Inflammatory macrophage (primary cell): ENCODE measurements at regions not wholly inside any gene's neighbourhood (a gene's known extent, or its start where the extent isn't known, plus 50 kb on each side); places are given as distances from the start of the nearest gene placed in this dataset.
A peak's percentile ranks its signal among the peaks of the same experiment; 100 is the strongest.
"Not testable (repeated sequence)": the region's sequence is repeated elsewhere in the genome, so short reads cannot be mapped to it uniquely, and the experiment has no call there.

Experiments
- DNase-seq, 2 donors: peaks; one replicate each; pipeline ENCODE4 v3.0.0-alpha.2; 2020 to 2022

DNA sequence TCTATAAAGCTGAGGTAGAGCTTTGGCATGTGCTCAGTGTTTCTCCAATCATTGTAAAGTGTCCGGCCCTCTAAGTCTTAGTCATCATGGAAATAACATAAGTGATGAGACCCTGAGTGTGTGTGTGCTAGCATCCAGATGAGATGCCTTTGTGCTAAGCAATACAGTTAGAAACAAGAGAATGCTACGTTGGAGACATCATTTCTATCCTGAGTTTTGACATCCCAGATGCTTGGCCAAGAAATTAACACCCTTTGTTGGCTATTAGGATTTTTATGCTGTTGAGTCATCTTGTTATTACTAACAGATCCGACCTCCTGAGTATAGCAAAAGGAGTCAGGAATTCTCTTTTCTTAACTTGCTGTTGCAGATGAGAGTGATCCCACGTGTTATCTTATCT lies 508.0 kb downstream of the GADD45G start:
- no peak for DNase-seq

DNA sequence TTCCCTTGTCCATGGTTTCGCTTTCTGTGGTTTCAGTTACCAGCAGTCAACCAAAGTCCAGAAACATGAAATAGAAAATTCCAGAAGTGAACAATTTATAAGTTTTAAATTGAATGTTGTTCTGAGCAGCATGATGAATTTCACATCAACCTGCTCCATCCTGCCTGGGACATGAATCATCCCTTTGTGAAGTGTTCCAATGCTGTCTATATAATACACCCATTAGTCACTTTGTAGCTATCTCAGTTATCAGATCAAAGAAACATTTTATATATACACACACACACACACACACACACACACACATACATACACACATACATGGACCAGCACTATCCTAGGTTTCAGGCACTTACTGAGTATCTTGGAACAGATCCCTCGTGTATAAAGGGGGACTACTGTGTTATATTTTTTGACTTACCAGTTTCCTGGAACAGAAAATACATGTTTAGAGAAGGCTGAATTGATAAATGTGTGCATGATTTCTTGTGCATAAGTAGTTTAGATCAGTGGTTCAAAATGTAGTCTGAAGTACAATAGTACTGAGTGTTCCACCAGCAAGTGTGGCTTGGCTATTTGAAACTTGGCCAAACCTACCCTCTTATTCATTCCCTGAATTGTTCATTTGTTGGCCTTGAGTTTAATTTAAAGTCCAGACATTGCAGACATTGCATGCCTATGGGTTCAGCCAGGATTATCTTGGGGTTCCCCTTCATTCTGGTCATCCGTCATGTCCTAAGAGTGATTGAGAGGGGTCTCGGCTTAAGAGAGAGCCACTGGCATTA lies 510.0 kb downstream of the GADD45G start:
- no peak for DNase-seq

GRCh38 chr9:90121762-90122161 lies 517.0 kb downstream of the GADD45G start:
- no peak for DNase-seq

- no peak for DNase-seq
These were observed 517.7 kb downstream of the DIRAS2 start for GRCh38 chr9:90124961-90125360.

GRCh38 chr9:90127923-90128322 lies 514.7 kb downstream of the DIRAS2 start:
- DNase-seq, result no peak

DNA sequence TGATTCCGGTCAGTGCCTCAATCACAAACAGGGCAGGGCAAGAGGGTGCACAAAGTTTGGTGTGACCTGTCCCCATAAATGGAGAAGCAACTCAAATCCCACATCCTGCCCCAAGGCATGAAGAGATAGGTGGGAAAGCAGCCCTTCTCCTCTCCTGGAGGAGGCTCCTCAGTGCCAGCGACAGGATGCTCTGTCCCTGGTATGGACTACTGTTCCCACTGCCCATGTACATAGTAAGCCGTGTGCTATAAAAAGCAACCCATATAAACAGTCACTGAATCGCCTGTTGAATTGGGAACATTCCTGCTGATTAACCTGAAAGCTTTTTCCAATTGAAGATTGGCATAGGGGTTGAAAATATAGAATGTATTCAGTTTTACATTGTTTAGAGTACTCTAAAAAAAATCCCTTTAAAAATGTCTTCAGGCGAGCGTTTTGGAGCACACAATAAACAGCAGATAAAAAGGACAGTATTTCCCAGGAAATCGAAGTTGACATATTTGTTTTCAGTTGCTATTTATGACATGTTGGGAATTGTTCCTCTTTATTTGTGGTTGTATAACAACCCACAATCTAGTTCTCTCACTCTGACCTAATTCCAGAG lies 513.9 kb downstream of the DIRAS2 start:
- no peak for DNase-seq

- no peak for DNase-seq
These were observed 513.2 kb downstream of the DIRAS2 start for GRCh38 chr9:90129446-90129845.

- no peak for DNase-seq
These were observed 511.1 kb downstream of the DIRAS2 start for GRCh38 chr9:90131568-90131967.

DNA sequence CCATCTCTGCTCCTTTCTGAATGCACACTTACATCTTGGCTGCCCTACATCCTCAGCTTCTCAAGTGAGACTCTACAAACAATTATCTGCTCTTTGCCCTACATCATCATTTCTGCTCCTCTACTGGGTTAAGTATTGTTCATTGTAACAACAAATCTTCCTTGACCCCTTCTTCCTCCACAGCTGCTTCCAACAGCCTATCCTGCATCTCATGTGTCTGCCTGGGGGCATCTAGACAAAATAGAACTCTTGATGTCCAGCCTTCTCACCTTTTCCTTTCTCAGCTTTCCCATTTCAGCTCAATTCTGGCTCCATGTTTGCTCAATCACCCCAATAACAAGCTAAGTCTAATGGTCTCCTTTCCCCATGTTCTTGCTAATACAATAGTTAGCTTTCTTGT lies 509.8 kb downstream of the DIRAS2 start:
- no peak for DNase-seq

DNA sequence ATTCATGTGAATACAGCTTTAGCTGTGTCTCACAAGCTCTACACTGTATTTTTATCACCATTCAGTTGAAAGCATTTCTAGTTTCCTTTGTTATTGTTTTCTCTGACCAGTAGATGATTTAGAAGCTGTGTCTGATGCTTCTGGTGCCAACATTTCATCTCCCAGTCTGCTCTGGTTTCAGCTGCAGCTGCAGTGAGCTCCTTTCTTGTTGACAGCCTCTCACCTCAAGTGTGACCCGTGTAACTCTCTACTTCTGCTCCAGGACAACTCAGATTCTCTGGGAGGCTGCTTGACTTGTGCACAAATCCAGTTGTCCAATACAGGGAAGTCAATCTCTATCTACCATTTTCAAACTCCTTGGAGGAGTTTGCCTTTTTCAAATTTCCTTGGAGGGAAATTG lies 504.8 kb downstream of the DIRAS2 start:
- no peak for DNase-seq

DNA sequence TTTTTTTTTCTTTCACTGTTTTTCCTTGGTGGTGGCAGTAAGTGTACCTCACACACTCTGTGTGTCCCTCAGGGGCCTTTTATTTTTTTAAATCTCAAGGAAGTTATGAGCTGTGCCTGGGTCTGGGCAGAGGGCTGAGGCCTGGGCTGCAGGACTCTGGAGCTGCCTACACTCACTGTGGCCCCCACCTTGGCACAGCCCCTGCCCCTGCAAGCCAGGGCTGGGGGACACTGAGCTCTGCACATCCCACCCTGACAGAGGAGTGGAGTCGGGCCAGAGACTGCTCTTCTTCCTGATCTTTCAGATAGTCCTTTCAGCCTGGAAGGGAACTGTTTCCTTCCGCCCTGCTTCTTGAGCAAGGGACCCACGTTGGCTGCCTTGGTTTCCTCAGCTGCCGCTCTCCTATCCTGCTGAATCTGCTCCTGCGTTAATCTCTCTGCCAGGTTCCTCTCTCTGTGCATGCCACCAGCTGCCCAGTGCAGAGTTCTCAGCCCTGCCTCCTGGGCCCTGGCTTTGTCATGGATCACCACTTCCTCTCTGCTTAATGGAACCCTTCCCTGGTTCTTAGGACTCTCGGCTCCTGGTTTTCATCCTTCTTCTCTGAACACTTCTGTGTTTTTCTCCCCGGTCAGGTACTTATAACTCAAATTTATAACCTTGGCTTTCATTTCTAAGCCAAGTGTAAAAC lies 502.3 kb downstream of the DIRAS2 start:
- DNase-seq, result peak in 1 of 2 donors; percentile 6

DNA sequence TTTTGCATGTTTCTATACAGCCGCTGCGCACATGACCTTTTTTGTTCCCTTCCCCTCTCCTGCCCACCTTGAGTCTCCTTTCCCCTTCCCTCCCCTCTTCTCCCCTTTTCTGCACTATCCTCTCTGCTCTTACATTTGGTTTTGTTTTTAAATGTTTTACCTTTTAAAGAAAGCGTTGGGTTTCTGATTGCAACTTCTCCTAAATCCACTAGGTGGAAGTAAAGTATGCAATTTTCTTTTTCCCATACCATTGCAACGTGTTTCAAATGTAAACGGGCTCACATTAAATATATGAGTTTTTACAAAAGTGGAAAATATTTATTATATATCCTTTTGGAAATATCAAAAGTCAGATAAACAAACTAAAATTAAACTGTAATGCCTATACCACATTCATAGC lies 500.9 kb downstream of the DIRAS2 start:
- peak; percentile 32 to 50 for DNase-seq

DNA sequence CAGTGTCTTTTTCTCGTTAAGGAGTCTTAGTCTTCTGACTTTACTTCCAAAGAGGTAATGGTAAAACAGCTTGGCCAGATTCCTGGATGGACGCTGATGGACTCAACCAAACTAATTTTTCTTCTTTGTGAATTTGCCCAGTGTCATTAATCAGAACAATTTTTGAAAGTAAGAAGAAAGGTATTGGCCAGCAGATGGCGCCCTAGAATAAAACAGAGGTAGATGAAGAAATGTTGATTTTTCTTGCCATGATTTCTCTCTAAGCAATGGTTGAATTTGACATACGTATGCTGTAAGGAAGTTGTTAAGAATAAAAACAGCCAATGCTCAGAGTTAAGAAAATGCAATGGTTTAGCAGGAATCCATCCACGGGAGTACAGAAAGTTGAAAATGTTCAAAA lies 500.0 kb downstream of the DIRAS2 start:
- peak; percentile 54 to 74 for DNase-seq

DNA sequence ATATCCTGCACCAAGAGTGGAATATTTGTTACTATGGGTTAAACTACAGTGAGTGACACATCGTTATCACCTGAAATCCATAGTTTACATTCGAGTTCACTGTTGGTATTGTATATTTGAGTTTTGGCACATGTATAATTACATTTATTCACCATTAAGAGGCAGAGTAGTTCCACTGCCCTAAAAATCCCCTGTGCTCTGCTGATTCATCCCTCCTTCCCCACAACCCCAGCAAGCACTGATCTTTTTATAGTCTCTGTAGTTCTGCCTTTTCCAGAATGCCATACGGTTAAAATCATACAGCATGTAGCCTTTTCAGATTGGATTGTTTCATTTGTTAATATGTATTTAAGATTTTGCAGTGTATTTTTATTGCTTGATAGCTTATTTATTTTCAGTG lies 495.2 kb downstream of the DIRAS2 start:
- DNase-seq, result no peak

GRCh38 chr9:90156318-90156717 lies 486.3 kb downstream of the DIRAS2 start:
- no peak for DNase-seq

- DNase-seq, result no peak
These were observed 480.3 kb downstream of the DIRAS2 start for GRCh38 chr9:90162326-90162725.

DNA sequence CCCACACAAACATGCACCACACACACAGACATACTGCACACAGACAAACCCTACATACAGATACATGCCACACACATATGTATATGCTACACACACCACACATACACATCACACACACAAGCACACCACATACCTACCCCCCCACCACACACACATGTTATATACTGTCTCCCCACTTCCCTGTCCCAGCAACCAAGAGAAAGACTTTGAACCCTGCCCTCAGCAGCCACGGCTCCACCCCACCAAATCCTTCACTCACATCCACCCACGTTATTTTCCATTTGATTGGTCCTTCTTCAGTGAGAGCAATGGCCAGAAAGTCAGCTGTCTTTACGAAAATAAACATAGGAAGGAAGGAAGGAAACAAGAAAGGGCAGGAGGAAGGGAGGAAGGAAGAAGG lies 479.8 kb downstream of the DIRAS2 start:
- DNase-seq, result no peak

GRCh38 chr9:90165281-90165680 lies 477.3 kb downstream of the DIRAS2 start:
- no peak for DNase-seq

- DNase-seq, result not testable (repeated sequence)
These were observed 476.2 kb downstream of the DIRAS2 start for GRCh38 chr9:90166374-90166773.

DNA sequence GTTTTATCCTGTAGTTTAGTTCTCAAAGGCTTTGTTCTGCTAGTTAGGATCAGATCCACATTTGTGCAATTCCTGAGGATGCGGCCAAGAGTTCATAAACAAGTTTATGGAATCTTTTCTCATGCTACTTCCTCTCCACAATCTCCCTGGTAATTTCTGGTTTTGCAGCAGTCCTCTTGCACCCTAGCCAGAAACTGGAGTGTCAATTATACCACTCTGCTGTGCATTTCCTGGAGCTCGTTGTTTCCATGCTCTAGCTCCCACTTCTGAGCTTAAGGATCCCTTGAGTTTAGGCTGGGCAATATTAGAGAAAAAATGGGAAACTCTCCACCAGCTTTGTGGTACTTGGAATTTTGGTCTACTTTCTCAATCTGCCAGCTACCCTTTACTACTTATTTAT lies 474.7 kb downstream of the DIRAS2 start:
- no peak for DNase-seq

GRCh38 chr9:90169490-90169889 lies 473.1 kb downstream of the DIRAS2 start:
- DNase-seq, result no peak

DNA sequence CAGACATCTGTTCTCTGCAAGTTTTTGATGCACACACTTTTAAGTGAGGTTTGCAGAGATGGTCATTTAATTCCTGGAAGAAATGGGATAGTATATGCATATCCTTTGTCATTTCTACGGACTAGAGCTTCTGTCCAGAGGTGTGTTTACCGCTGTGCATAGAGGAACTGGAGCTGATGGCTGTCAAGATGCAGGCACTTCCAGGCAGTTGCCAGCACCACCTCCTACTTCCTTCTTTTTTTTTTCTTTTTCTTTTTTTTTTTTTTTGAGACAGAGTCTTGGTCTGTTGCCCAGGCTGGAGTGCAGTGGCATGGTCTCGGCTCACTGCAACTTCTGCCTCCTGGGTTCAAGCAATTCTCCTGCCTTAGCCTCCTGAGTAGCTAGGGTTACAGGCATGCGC lies 468.7 kb downstream of the DIRAS2 start:
- DNase-seq, result peak; percentile 9 to 24

DNA sequence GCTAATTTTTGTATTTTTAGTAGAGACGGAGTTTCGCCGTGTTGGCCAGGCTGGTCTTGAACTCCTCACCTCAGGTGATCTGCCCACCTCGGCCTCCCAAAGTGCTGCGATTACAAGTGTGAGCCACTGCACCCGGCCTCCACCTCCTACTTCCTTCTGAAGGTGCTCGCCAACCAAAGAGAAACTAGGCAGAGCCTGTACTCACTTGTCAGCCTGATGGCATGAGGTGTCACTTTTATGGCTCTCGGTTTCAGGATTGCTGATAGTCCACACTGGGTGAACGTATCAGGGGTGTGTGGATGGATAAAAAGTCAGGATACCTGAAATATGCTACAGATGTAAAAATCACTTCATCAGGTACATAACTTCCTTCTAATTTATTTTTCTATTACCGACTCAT lies 468.3 kb downstream of the DIRAS2 start:
- DNase-seq, result not testable (repeated sequence)

GRCh38 chr9:90175257-90175656 lies 467.4 kb downstream of the DIRAS2 start:
- no peak for DNase-seq
